ENCODE measurements at regions not wholly inside any gene's neighbourhood (a gene's known extent, or its start where the extent isn't known, plus 50 kb on each side); places are given as distances from the start of the nearest gene placed in this dataset.
A peak's percentile ranks its signal among the peaks of the same experiment; 100 is the strongest.

GRCh38 chr11:119519796-119520195 is 96.8 kb upstream of the THY1 start:
- DNase-seq: no peak

- peak; percentile 29 for DNase-seq
Observed at GRCh38 chr11:119518746-119519730, 96.1 kb upstream of the THY1 start.

- no peak for DNase-seq
Observed at GRCh38 chr11:119515771-119516400, 92.9 kb upstream of the THY1 start.

- no peak for DNase-seq
Observed at GRCh38 chr11:119513806-119514170, 90.8 kb upstream of the THY1 start.

- no peak for DNase-seq
Observed at GRCh38 chr11:119513131-119513805, 90.3 kb upstream of the THY1 start.

- no peak for DNase-seq
Observed at GRCh38 chr11:119512369-119512768, 89.4 kb upstream of the THY1 start.

- no peak for DNase-seq
Observed at GRCh38 chr11:119511614-119512306, 88.8 kb upstream of the THY1 start.

- peak; percentile 60 for DNase-seq
Observed at GRCh38 chr11:119509969-119510401, 87.0 kb upstream of the THY1 start.

GRCh38 chr11:119509282-119509841 is 86.4 kb upstream of the THY1 start:
- DNase-seq: no peak

- DNase-seq: no peak
Observed at GRCh38 chr11:119506436-119506835, 83.5 kb upstream of the THY1 start.

- no peak for DNase-seq
Observed at GRCh38 chr11:119505861-119506260, 82.9 kb upstream of the THY1 start.

GRCh38 chr11:119505071-119505470 is 82.1 kb upstream of the THY1 start:
- no peak for DNase-seq

GRCh38 chr11:119504371-119504770 is 81.4 kb upstream of the THY1 start:
- DNase-seq: no peak

GRCh38 chr11:119501777-119502405 is 78.9 kb upstream of the THY1 start:
- DNase-seq: no peak

GRCh38 chr11:119497717-119498116 is 74.7 kb upstream of the THY1 start:
- no peak for DNase-seq

- DNase-seq: no peak
Observed at GRCh38 chr11:119496997-119497396, 74.0 kb upstream of the THY1 start.

GRCh38 chr11:119496469-119496868 is 73.5 kb upstream of the THY1 start:
- DNase-seq: no peak

- DNase-seq: peak; percentile 8
Observed at GRCh38 chr11:119493712-119494111, 70.7 kb upstream of the THY1 start.

GRCh38 chr11:119491753-119492510 is 69.0 kb upstream of the THY1 start:
- DNase-seq: no peak

- no peak for DNase-seq
Observed at GRCh38 chr11:119490253-119491006, 67.5 kb upstream of the THY1 start.

GRCh38 chr11:119489087-119489486 is 66.1 kb upstream of the THY1 start:
- DNase-seq: no peak
